ENCODE measurements at regions not wholly inside any gene's neighbourhood (a gene's known extent, or its start where the extent isn't known, plus 50 kb on each side); places are given as distances from the start of the nearest gene placed in this dataset.
A peak's percentile ranks its signal among the peaks of the same experiment; 100 is the strongest.

GRCh38 chr5:145210020-145210419 lies 625.1 kb downstream of the PRELID2 start:
- DNase-seq (ENCODE audit: low read depth) = no peak
- no peak overlapping the region for H3K4me3 ChIP-seq (ENCODE audit: low read depth, low read length)
- no peak for TF ChIP-seq CTCF (IDR thresholded peaks at IDR 0.05; ENCODE audit: insufficient read depth, low read length)

GRCh38 chr5:145205546-145205945 lies 629.6 kb downstream of the PRELID2 start:
- no peak for DNase-seq (ENCODE audit: low read depth)
- TF ChIP-seq CTCF (IDR thresholded peaks at IDR 0.05; ENCODE audit: insufficient read depth, low read length) = no peak
- H3K4me3 ChIP-seq (ENCODE audit: low read depth, low read length) = no peak overlapping the region

- H3K4me3 ChIP-seq (ENCODE audit: low read depth, low read length) = no peak overlapping the region
- DNase-seq (ENCODE audit: low read depth) = no peak
Measured at GRCh38 chr5:145204743-145205142, 630.4 kb downstream of the PRELID2 start.

GRCh38 chr5:145203193-145203592 lies 631.9 kb downstream of the PRELID2 start:
- peak; percentile 81 for DNase-seq (ENCODE audit: low read depth)
- no peak for TF ChIP-seq CTCF (IDR thresholded peaks at IDR 0.05; ENCODE audit: insufficient read depth, low read length)
- H3K4me3 ChIP-seq (ENCODE audit: low read depth, low read length) = no peak overlapping the region

More at GRCh38 chr5:145204743-145205142, 630.4 kb downstream of the PRELID2 start:
- TF ChIP-seq CTCF (IDR thresholded peaks at IDR 0.05; ENCODE audit: insufficient read depth, low read length) = no peak

GRCh38 chr5:145198525-145199260 lies 636.4 kb downstream of the PRELID2 start:
- DNase-seq (ENCODE audit: low read depth) = no peak
- TF ChIP-seq CTCF (IDR thresholded peaks at IDR 0.05; ENCODE audit: insufficient read depth, low read length) = no peak
- H3K4me3 ChIP-seq (ENCODE audit: low read depth, low read length) = no peak overlapping the region

- H3K4me3 ChIP-seq (ENCODE audit: low read depth, low read length) = no peak overlapping the region
- no peak for TF ChIP-seq CTCF (IDR thresholded peaks at IDR 0.05; ENCODE audit: insufficient read depth, low read length)
- DNase-seq (ENCODE audit: low read depth) = peak; percentile 20
Measured at GRCh38 chr5:145189746-145190145, 645.4 kb downstream of the PRELID2 start.

- no peak for TF ChIP-seq CTCF (IDR thresholded peaks at IDR 0.05; ENCODE audit: insufficient read depth, low read length)
- no peak for DNase-seq (ENCODE audit: low read depth)
- no peak overlapping the region for H3K4me3 ChIP-seq (ENCODE audit: low read depth, low read length)
Measured at GRCh38 chr5:145180371-145180770, 654.8 kb downstream of the PRELID2 start.
